T-helper 1 cell (primary cell): ENCODE measurements at regions not wholly inside any gene's neighbourhood (a gene's known extent, or its start where the extent isn't known, plus 50 kb on each side); places are given as distances from the start of the nearest gene placed in this dataset.
"Not testable (repeated sequence)": the region's sequence is repeated elsewhere in the genome, so short reads cannot be mapped to it uniquely, and the experiment has no call there.

Experiments
- DNase-seq, 5 donors: peaks; one replicate each; pipeline ENCODE4 v3.0.0-alpha.2; 2012 to 2020

GRCh38 chr7:114108510-114108909 is 189.7 kb upstream of the PPP1R3A start:
- DNase-seq: no peak

- no peak for DNase-seq
Measured at GRCh38 chr7:114107522-114107921, 188.7 kb upstream of the PPP1R3A start.

GRCh38 chr7:114104035-114104434 is 185.2 kb upstream of the PPP1R3A start:
- DNase-seq: no peak

- DNase-seq: no peak
Measured at GRCh38 chr7:114102996-114103395, 184.2 kb upstream of the PPP1R3A start.

- DNase-seq: no peak
Measured at GRCh38 chr7:114102131-114102530, 183.3 kb upstream of the PPP1R3A start.

- DNase-seq: no peak
Measured at GRCh38 chr7:114100810-114101209, 182.0 kb upstream of the PPP1R3A start.

- no peak for DNase-seq
Measured at GRCh38 chr7:114099337-114099736, 180.5 kb upstream of the PPP1R3A start.

- DNase-seq: no peak
Measured at GRCh38 chr7:114095885-114096284, 177.1 kb upstream of the PPP1R3A start.

GRCh38 chr7:114088470-114088940 is 169.7 kb upstream of the PPP1R3A start:
- no peak for DNase-seq

- no peak for DNase-seq
Measured at GRCh38 chr7:114087653-114088469, 169.1 kb upstream of the PPP1R3A start.

- no peak for DNase-seq
Measured at GRCh38 chr7:114086914-114087652, 168.3 kb upstream of the PPP1R3A start.

- no peak for DNase-seq
Measured at GRCh38 chr7:114086537-114086913, 167.7 kb upstream of the PPP1R3A start.

GRCh38 chr7:114085592-114086501 is 167.0 kb upstream of the PPP1R3A start:
- DNase-seq: peak in 1 of 5 donors; percentile 50

- DNase-seq: no peak
Measured at GRCh38 chr7:114085313-114085591, 166.4 kb upstream of the PPP1R3A start.

- DNase-seq: no peak
Measured at GRCh38 chr7:114084472-114085312, 165.9 kb upstream of the PPP1R3A start.

GRCh38 chr7:114084002-114084471 is 165.2 kb upstream of the PPP1R3A start:
- DNase-seq: no peak

- no peak for DNase-seq
Measured at GRCh38 chr7:114083166-114084001, 164.6 kb upstream of the PPP1R3A start.

- DNase-seq: no peak
Measured at GRCh38 chr7:114082642-114083165, 163.9 kb upstream of the PPP1R3A start.

GRCh38 chr7:114081606-114082425 is 163.0 kb upstream of the PPP1R3A start:
- peak in 1 of 5 donors; percentile 32 for DNase-seq

GRCh38 chr7:114077158-114077524 is 158.3 kb upstream of the PPP1R3A start:
- DNase-seq: not testable (repeated sequence)
